BJ (cell line): ENCODE measurements at regions not wholly inside any gene's neighbourhood (a gene's known extent, or its start where the extent isn't known, plus 50 kb on each side); places are given as distances from the start of the nearest gene placed in this dataset.

Experiments
- CTCF ChIA-PET: fragments of 350-600 bp; formaldehyde crosslinking; extraction: SDS; loops from one replicate; lab custom pipeline; 2021; ENCODE audit warnings: antibody characterized with exemption, inconsistent platforms; lab: Yijun Ruan, JAX
- POLR2A ChIA-PET: fragments of 300-600 bp; sonication (Branson Sonifier 250); formaldehyde crosslinking; extraction: SDS; loops from one replicate; lab custom pipeline; 2021; ENCODE audit warnings: antibody characterized with exemption; lab: Charles Lee
- DNase-seq: peaks from one replicate; pipeline ENCODE4 v3.0.0-alpha.2; 2011; ENCODE audit warnings: low read depth
- H3K27me3 ChIP-seq: 2 replicates; pipeline ENCODE4 v1.6.0; 2011; ENCODE audit warnings: low read length; ENCODE audit not compliant: control insufficient read depth, insufficient read depth
- H3K36me3 ChIP-seq: 2 replicates; pipeline ENCODE4 v1.5.1; 2011; ENCODE audit warnings: low read length; ENCODE audit not compliant: control insufficient read depth, insufficient read depth
- H3K4me3 ChIP-seq: 2 replicates; pipeline ENCODE4 v1.5.1; 2011; ENCODE audit warnings: low read depth, mild to moderate bottlenecking, control low read depth, low read length
- CTCF ChIP-seq: IDR thresholded peaks from 2 replicates; pipeline ENCODE4 v1.5.1; 2011; ENCODE audit warnings: low read depth, mild to moderate bottlenecking, control low read depth, inconsistent platforms, low read length, moderate library complexity; ENCODE audit not compliant: insufficient read depth

DNA sequence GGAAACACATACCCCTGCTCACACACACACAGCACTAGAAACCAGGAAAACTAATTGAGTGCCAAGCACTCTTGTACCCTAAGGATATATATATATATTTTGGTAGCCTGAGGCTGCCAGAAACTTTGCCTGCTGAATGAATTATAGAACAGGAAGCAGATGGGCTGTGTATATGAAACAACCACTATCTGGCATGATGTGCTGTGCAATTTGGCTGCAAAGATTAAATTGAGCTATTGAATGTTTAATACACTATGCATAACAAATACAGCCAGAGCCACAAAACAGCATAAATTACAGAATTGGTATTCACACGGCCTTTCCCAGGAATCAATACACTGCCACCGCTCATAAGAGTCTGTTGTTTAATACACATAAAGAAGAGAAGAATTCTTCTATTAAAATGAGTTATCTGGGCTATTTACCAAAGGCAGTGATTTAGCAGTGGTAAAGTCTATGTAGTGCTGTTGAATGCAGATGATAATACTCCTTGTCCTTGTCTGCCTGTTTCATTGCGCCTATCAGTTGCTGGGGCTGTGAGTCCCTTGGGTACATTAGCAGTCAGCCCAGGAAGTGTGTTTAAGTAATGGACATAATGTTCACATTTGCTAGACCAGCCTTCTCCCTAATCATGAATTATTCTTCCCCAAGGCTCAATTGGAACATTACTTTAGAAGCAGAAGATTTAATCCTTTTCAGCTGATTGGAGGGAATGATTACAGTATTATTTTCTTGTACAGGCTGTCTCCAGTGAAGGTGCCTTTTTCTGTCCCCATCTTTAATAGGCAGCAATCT, 294.3 kb downstream of the TLE1 start:
- no peak for DNase-seq
- H3K4me3 ChIP-seq = no peak overlapping the region
- H3K36me3 ChIP-seq = no peaks in the 10 kb centered on the region
- CTCF ChIA-PET = no interaction called here
- H3K27me3 ChIP-seq = no peaks in the 10 kb centered on the region
- TF ChIP-seq CTCF = no peak
- POLR2A ChIA-PET = no interaction called here

- no peak for DNase-seq
- POLR2A ChIA-PET = no interaction called here
- Histone ChIP-seq H3K4me3 (no peak overlapping the region), H3K36me3 (no peaks in the 10 kb centered on the region), H3K27me3 (no peaks in the 10 kb centered on the region)
- no peak for TF ChIP-seq CTCF
- CTCF ChIA-PET = interaction anchor here (2.1 kb wide), 1 partner anchor 9 kb away, joined by 8 read pairs; no protein-coding TSS in a partner anchor
Observed at GRCh38 chr9:81393985-81394811, 295.1 kb downstream of the TLE1 start.

DNA sequence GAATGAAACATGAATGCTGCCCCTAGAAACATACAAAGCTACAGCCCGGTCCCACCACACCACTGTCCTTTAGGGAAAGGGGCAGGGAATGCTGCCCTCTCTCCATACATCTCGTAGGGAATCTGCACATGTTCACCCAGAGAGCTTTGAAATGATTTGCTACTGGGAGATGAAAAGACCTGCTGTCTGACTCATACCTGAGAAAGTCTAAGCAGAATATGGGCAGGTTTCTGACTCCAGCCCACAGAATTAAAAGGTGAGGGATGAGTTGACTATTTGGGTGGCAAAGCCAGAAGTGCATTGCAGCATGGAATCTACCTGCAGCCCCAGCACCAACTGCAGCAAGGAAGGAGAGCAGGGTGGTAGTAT, 297.9 kb downstream of the TLE1 start:
- Histone ChIP-seq H3K4me3 (no peak overlapping the region), H3K36me3 (no peaks in the 10 kb centered on the region), H3K27me3 (no peaks in the 10 kb centered on the region)
- POLR2A ChIA-PET = no interaction called here
- TF ChIP-seq CTCF = no peak
- CTCF ChIA-PET = interaction anchor here (0.7 kb wide), 1 partner anchor 48 kb away, joined by 4 read pairs; no protein-coding TSS in a partner anchor
- no peak for DNase-seq

DNA sequence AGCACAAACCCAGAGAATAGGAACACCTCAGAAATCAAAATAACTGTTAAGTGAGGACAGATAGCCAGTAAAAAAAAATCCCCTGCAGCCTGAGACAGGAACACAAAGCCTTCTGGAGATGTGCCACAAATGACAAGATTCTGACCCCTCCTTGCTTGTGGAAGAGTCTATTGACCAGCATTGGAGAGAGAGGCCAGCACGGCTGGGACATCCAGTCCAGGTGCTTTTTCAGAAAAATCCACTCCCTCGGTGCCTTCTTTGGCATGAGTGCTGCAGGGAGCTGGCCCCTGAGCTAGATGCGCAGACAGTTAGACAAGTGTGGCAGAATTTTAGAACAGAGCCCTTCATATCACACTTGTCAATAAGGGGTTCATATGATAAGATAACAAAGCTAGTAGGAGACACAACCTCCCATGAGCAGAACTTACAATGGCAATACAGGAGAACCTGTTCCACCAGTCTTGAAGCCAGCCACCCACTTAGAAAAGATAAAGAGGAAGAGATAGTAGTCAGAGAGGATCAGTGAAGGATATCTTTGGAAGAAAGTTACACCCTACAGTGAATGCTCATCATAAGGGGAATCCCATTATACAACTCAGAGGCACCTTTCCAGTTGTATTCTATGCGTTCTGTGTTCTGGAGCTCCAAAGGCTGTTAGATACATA, 298.4 kb downstream of the TLE1 start:
- H3K4me3 ChIP-seq = no peak overlapping the region
- H3K27me3 ChIP-seq = no peaks in the 10 kb centered on the region
- DNase-seq = no peak
- TF ChIP-seq CTCF = no peak
- H3K36me3 ChIP-seq = no peaks in the 10 kb centered on the region
- ChIA-PET CTCF (interaction anchor here (0.7 kb wide), 1 partner anchor 49 kb away, joined by 4 read pairs; no protein-coding TSS in a partner anchor), POLR2A (no interaction called here)

DNA sequence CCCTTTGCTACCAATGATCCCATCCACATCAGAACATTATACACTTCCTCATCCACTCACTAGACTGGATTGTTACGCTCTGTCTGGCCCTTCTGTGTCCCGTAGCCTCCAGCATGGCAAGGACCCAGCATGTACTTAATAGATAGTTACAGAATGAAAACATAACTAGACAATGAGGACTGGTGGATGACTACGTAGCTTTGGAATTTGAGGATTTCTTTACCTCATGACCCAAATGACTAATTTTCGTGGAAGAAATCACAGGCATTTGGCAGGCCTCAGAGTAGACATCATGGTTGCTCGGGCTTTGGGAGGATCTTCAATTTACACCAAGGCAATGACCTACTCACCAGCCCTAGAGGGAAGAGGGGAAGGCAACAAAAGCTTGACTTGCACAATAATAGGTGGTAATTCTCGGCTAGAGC, 299.8 kb downstream of the TLE1 start:
- ChIA-PET CTCF (interaction anchor here (0.9 kb wide), 1 partner anchor 394 kb away, joined by 3 read pairs; no protein-coding TSS in a partner anchor), POLR2A (interaction anchor here (0.9 kb wide), 1 partner anchor 42 kb away, joined by 3 read pairs; no protein-coding TSS in a partner anchor)
- peak; percentile 98 for DNase-seq
- H3K27me3 ChIP-seq = no peaks in the 10 kb centered on the region
- no peaks in the 10 kb centered on the region for H3K36me3 ChIP-seq
- TF ChIP-seq CTCF = no peak
- no peak overlapping the region for H3K4me3 ChIP-seq
